Stomach (tissue), 4 donors: ENCODE measurements at regions not wholly inside any gene's neighbourhood (a gene's known extent, or its start where the extent isn't known, plus 50 kb on each side); places are given as distances from the start of the nearest gene placed in this dataset.

Experiments used
- EP300 ChIP-seq: sonication (generic); formaldehyde crosslinking; IDR thresholded peaks from one replicate; pipeline ENCODE4 v1.6.1; 2017; ENCODE audit warnings: antibody characterized with exemption
- POLR2A ChIP-seq, 4 donors: fragments of 450-650 bp; IDR thresholded peaks; one replicate each; pipeline ENCODE4 v1.6.1; 2016; ENCODE audit warnings: antibody characterized with exemption in 4 of 4, control low read depth in 2 of 4, mild to moderate bottlenecking in 1 of 4, moderate library complexity in 1 of 4
- TF ChIP-seq, protein P1 (sequence below), 7 experiments: fragments of 450-650 bp in 4 of 7; fragments of 200-600 bp in 3 of 7; sonication (generic) in 3 of 7; IDR thresholded peaks; one replicate each; pipeline ENCODE4 v1.5.1; 2016 to 2019; ENCODE audit warnings: antibody characterized with exemption in 7 of 7, control low read depth in 2 of 7, mild to moderate bottlenecking in 1 of 7

DNA sequence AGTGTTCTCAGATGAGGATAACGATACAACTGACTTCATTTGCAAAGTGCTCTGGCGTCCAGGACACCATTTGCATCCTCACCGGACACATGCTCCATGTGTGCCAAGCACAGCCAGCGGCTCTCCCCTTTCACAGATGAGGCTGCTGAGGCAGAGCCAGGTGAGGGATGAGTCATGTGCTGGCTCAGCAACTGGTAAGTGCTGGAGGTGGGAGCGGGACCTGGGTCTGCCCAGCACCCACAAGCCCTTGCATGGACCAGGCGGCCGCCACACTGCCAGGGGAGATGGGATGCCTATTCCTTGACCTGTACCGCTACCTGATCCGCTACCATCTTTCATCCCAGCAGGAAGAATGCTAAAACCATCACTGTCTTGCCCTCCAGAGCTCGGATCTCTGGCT is 86.2 kb upstream of the ASB18 start:
- TF ChIP-seq, protein P1, sequence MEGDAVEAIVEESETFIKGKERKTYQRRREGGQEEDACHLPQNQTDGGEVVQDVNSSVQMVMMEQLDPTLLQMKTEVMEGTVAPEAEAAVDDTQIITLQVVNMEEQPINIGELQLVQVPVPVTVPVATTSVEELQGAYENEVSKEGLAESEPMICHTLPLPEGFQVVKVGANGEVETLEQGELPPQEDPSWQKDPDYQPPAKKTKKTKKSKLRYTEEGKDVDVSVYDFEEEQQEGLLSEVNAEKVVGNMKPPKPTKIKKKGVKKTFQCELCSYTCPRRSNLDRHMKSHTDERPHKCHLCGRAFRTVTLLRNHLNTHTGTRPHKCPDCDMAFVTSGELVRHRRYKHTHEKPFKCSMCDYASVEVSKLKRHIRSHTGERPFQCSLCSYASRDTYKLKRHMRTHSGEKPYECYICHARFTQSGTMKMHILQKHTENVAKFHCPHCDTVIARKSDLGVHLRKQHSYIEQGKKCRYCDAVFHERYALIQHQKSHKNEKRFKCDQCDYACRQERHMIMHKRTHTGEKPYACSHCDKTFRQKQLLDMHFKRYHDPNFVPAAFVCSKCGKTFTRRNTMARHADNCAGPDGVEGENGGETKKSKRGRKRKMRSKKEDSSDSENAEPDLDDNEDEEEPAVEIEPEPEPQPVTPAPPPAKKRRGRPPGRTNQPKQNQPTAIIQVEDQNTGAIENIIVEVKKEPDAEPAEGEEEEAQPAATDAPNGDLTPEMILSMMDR (IDR thresholded peaks at IDR 0.05) = no peak
- TF ChIP-seq POLR2A (IDR thresholded peaks at IDR 0.05) = no peak
- no peak for TF ChIP-seq EP300
